CD14-positive monocyte (primary cell): ENCODE measurements at regions not wholly inside any gene's neighbourhood (a gene's known extent, or its start where the extent isn't known, plus 50 kb on each side); places are given as distances from the start of the nearest gene placed in this dataset.

Experiments
- DNase-seq, 3 donors: peaks; one replicate each; pipeline ENCODE4 v3.0.0-alpha.2; 2011 to 2022
- H2AFZ ChIP-seq: 2 replicates; pipeline ENCODE4 v1.6.0; 2012; ENCODE audit warnings: mild to moderate bottlenecking, low read depth, low read length, inconsistent platforms; ENCODE audit not compliant: insufficient read depth, poor library complexity, severe bottlenecking
- H3K27ac ChIP-seq, 2 donors: 1 replicate in 1 of 2; 2 replicates in 1 of 2; pipeline ENCODE4 v1.5.1; 2012 to 2013; ENCODE audit warnings: low read length in 2 of 2, control low read depth in 1 of 2, inconsistent platforms in 1 of 2, low read depth in 1 of 2, mild to moderate bottlenecking in 1 of 2
- H3K27me3 ChIP-seq, 2 donors: one replicate each; pipeline versions ENCODE4 v1.6.0 to v1.6.1; 2011 to 2013; ENCODE audit warnings: low read length in 2 of 2; ENCODE audit not compliant: control insufficient read depth in 2 of 2, insufficient read depth in 2 of 2
- H3K36me3 ChIP-seq, 2 donors: replicated peaks in 1 of 2; 1 replicate in 1 of 2; 2 replicates in 1 of 2; pipeline versions ENCODE4 v1.5.1 to v1.6.1; 2012 to 2013; ENCODE audit warnings: low read length in 2 of 2, control low read depth in 1 of 2, inconsistent platforms in 1 of 2, mild to moderate bottlenecking in 1 of 2; ENCODE audit not compliant: insufficient read depth in 2 of 2, control insufficient read depth in 1 of 2
- H3K4me1 ChIP-seq, 2 donors: 1 replicate in 1 of 2; 2 replicates in 1 of 2; pipeline versions ENCODE4 v1.5.1 to v1.6.1; 2012 to 2013; ENCODE audit warnings: low read length in 2 of 2, control low read depth in 1 of 2, inconsistent platforms in 1 of 2, mild to moderate bottlenecking in 1 of 2, moderate library complexity in 1 of 2; ENCODE audit not compliant: insufficient read depth in 2 of 2, control insufficient read depth in 1 of 2
- H3K4me2 ChIP-seq: replicated peaks from 2 replicates; pipeline ENCODE3; 2012; ENCODE audit warnings: low read length, moderate library complexity, mild to moderate bottlenecking; ENCODE audit not compliant: poor library complexity, severe bottlenecking; ENCODE audit errors: extremely low read depth
- H3K4me3 ChIP-seq, 3 experiments: fragments of 200-600 bp in 1 of 3; sonication (generic) in 1 of 3; replicated peaks in 1 of 3; 1 replicate in 2 of 3; 2 replicates in 1 of 3; pipeline ENCODE4 v1.5.1; 2011 to 2013; ENCODE audit warnings: low read length in 3 of 3, mild to moderate bottlenecking in 3 of 3, control low read depth in 2 of 3, low read depth in 2 of 3, inconsistent platforms in 1 of 3, moderate library complexity in 1 of 3
- H3K79me2 ChIP-seq: 2 replicates; pipeline ENCODE4 v1.6.0; 2012; ENCODE audit warnings: mild to moderate bottlenecking, control low read depth, inconsistent platforms, low read length, moderate library complexity; ENCODE audit not compliant: insufficient read depth
- H3K9ac ChIP-seq: 2 replicates; pipeline ENCODE4 v1.6.0; 2017; ENCODE audit warnings: low read length, mild to moderate bottlenecking; ENCODE audit not compliant: insufficient read depth, poor library complexity, severe bottlenecking
- H3K9me3 ChIP-seq, 2 donors: replicated peaks in 1 of 2; 1 replicate in 1 of 2; 2 replicates in 1 of 2; pipeline versions ENCODE4 v1.5.1 to v1.6.1; 2012 to 2013; ENCODE audit warnings: low read length in 2 of 2, control low read depth in 1 of 2; ENCODE audit not compliant: control insufficient read depth in 1 of 2, insufficient read depth in 1 of 2
- H4K20me1 ChIP-seq: 2 replicates; pipeline ENCODE4 v1.6.0; 2012; ENCODE audit warnings: mild to moderate bottlenecking, low read length, control low read depth, moderate library complexity; ENCODE audit not compliant: insufficient read depth
- H3K27ac Mint-ChIP-seq, 7 donors: one replicate each; pipeline ENCODE4 v1.8.0; 2020; ENCODE audit warnings: mild to moderate bottlenecking in 7 of 7, mixed read lengths in 7 of 7, moderate library complexity in 6 of 7, inconsistent platforms in 2 of 7
- H3K27me3 Mint-ChIP-seq, 3 donors: one replicate each; pipeline ENCODE4 v1.8.0; 2021 to 2022; ENCODE audit warnings: low read depth in 3 of 3, mild to moderate bottlenecking in 3 of 3, mixed read lengths in 3 of 3, moderate library complexity in 3 of 3, inconsistent platforms in 1 of 3
- H3K36me3 Mint-ChIP-seq, 2 donors: one replicate each; pipeline ENCODE4 v1.8.0; 2020; ENCODE audit warnings: mixed read lengths in 2 of 2, inconsistent platforms in 1 of 2, mild to moderate bottlenecking in 1 of 2
- H3K4me1 Mint-ChIP-seq: one replicate; pipeline ENCODE4 v1.8.0; 2020; ENCODE audit warnings: mild to moderate bottlenecking, mixed read lengths
- H3K4me3 Mint-ChIP-seq, 2 donors: one replicate each; pipeline ENCODE4 v1.8.0; 2020; ENCODE audit warnings: mild to moderate bottlenecking in 2 of 2, mixed read lengths in 2 of 2, moderate library complexity in 1 of 2
- H3K9me3 Mint-ChIP-seq, 7 donors: one replicate each; pipeline ENCODE4 v1.8.0; 2020 to 2022; ENCODE audit warnings: mixed read lengths in 7 of 7, mild to moderate bottlenecking in 6 of 7, moderate library complexity in 6 of 7, inconsistent platforms in 2 of 7
- WGBS: methylation state at CpG from one replicate; pipeline ENCODE4 v1.1.5; 2013; ENCODE audit warnings: missing lambda C conversion rate; ENCODE audit not compliant: insufficient coverage; 5-methylcytosine and 5-hydroxymethylcytosine counted together
- intact Hi-C, 2 donors: fragments of 100-400 bp; cut with micrococcal nuclease; formaldehyde crosslinking; loops; one replicate each; pipeline versions ENCODE4 v1.15.0 to v1.15.1; 2023
- TF ChIP-seq, protein P1 (sequence below): fragments of 200-600 bp; IDR thresholded peaks from one replicate; pipeline ENCODE4 v1.8.0; 2022; ENCODE audit warnings: antibody characterized with exemption, mild to moderate bottlenecking

- intact Hi-C loops, result no loop called here
- Histone ChIP-seq H3K4me3 (no peak overlapping the region), H2AFZ (no peak overlapping the region), H3K9me3 (no peaks in the 10 kb centered on the region), H3K9ac (no peak overlapping the region), H3K79me2 (no peaks in the 10 kb centered on the region), H3K4me2 (no peak overlapping the region), H3K27me3 (no peaks in the 10 kb centered on the region), H3K27ac (no peak overlapping the region), H4K20me1 (no peaks in the 10 kb centered on the region), H3K36me3 (peaks cover 5 to 14% of the 10 kb centered on the region in 2 donors), H3K4me1 (no peaks in the 10 kb centered on the region)
- Mint-ChIP-seq H3K9me3 (peaks cover 0 to 6% (median 4%) of the 10 kb centered on the region in 7 donors), H3K4me3 (no peak overlapping the region), H3K4me1 (peaks cover 4% of the 10 kb centered on the region), H3K36me3 (peaks cover 21 to 23% of the 10 kb centered on the region in 2 donors), H3K27ac (peak overlapping the region in 1 of 7 donors; percentile 55), H3K27me3 (no peaks in the 10 kb centered on the region)
- 100% methylated on average over 2 of the region's 2 CpGs for WGBS
- no peak for DNase-seq
- TF ChIP-seq, protein P1, sequence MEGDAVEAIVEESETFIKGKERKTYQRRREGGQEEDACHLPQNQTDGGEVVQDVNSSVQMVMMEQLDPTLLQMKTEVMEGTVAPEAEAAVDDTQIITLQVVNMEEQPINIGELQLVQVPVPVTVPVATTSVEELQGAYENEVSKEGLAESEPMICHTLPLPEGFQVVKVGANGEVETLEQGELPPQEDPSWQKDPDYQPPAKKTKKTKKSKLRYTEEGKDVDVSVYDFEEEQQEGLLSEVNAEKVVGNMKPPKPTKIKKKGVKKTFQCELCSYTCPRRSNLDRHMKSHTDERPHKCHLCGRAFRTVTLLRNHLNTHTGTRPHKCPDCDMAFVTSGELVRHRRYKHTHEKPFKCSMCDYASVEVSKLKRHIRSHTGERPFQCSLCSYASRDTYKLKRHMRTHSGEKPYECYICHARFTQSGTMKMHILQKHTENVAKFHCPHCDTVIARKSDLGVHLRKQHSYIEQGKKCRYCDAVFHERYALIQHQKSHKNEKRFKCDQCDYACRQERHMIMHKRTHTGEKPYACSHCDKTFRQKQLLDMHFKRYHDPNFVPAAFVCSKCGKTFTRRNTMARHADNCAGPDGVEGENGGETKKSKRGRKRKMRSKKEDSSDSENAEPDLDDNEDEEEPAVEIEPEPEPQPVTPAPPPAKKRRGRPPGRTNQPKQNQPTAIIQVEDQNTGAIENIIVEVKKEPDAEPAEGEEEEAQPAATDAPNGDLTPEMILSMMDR, result no peak
Measured at GRCh38 chr1:198845271-198845670, 206.4 kb downstream of the PTPRC start.

DNA sequence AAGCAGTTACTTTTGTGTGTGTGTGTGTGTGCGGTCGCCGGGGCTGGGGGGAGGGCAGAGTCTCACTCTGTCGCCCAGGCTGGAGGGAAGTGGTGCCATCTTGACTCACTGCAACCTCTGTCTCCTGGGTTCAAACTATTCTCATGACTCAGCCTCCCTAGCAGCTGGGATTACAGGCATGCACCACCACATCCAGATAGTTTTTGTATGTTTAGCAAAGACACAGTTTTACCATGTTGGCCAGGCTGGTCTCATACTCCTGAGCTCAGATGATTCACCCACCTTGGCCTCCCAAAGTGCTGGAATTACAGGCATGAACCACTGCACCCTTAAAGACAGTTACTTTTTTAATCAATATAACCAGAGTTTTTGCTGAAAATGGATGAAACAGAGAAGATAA is 207.0 kb downstream of the PTPRC start:
- Mint-ChIP-seq H3K36me3 (peaks cover 21 to 25% of the 10 kb centered on the region in 2 donors), H3K4me1 (peaks cover 4% of the 10 kb centered on the region), H3K27ac (peak overlapping the region in 2 of 7 donors; percentile 66 to 71), H3K9me3 (peaks cover 0 to 6% (median 3%) of the 10 kb centered on the region in 7 donors), H3K4me3 (no peak overlapping the region), H3K27me3 (no peaks in the 10 kb centered on the region)
- no peaks in the 10 kb centered on the region for H3K27me3 ChIP-seq
- H3K4me1 ChIP-seq, result no peaks in the 10 kb centered on the region
- no peaks in the 10 kb centered on the region for H3K9me3 ChIP-seq
- H3K9ac ChIP-seq, result no peak overlapping the region
- intact Hi-C loops, result no loop called here
- no peak overlapping the region for H2AFZ ChIP-seq
- no peaks in the 10 kb centered on the region for H3K79me2 ChIP-seq
- WGBS, result no CpG with 5 or more reads among the region's 4 CpGs
- TF ChIP-seq, protein P1, result no peak
- no peak for DNase-seq
- no peaks in the 10 kb centered on the region for H4K20me1 ChIP-seq
- H3K4me2 ChIP-seq, result no peak overlapping the region
- no peak overlapping the region for H3K4me3 ChIP-seq
- peaks cover 9 to 20% of the 10 kb centered on the region in 2 donors for H3K36me3 ChIP-seq
- no peak overlapping the region for H3K27ac ChIP-seq
